Transverse colon (tissue), 4 donors: ENCODE measurements at regions not wholly inside any gene's neighbourhood (a gene's known extent, or its start where the extent isn't known, plus 50 kb on each side); places are given as distances from the start of the nearest gene placed in this dataset.

ENCODE experiments used
- EP300 ChIP-seq: sonication (generic); formaldehyde crosslinking; IDR thresholded peaks from one replicate; pipeline ENCODE4 v1.6.1; 2017; ENCODE audit warnings: antibody characterized with exemption, low read depth
- POLR2A ChIP-seq: fragments of 450-650 bp; IDR thresholded peaks from one replicate; pipeline ENCODE4 v1.6.1; 2016; ENCODE audit warnings: antibody characterized with exemption, mild to moderate bottlenecking, moderate library complexity
- POLR2AphosphoS5 ChIP-seq, 3 donors: sonication (generic); formaldehyde crosslinking; IDR thresholded peaks; one replicate each; pipeline ENCODE4 v1.6.1; 2016; ENCODE audit warnings: antibody characterized with exemption in 3 of 3
- TF ChIP-seq, protein P1 (sequence below), 5 experiments: fragments of 200-600 bp in 3 of 5; fragments of 450-650 bp in 2 of 5; sonication (generic) in 3 of 5; IDR thresholded peaks; 1 replicate in 2 of 5; 2 replicates in 3 of 5; pipeline ENCODE4 v1.5.1; 2016 to 2017; ENCODE audit warnings: antibody characterized with exemption in 5 of 5, inconsistent platforms in 3 of 5, mild to moderate bottlenecking in 2 of 5, moderate library complexity in 1 of 5

DNA sequence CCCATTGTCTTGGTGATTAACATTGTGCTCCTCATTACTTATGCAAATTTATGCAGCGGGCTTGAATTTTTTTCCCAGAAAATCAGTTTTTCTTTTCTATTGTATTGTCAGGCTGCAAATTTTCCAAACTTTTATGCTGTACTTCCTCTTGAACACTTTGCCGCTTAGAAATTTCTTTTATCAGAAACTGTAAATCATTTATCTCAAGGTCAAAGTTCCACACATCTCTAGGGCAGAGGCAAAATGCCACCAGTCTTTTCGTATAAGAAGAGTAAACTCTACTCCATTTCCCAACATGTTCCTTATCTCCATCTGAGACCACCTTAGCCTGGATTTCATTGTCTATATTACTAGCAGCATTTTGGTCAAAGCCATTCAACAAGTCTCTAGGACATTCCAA lies 113.9 kb upstream of the OLFM3 start:
- TF ChIP-seq, protein P1, sequence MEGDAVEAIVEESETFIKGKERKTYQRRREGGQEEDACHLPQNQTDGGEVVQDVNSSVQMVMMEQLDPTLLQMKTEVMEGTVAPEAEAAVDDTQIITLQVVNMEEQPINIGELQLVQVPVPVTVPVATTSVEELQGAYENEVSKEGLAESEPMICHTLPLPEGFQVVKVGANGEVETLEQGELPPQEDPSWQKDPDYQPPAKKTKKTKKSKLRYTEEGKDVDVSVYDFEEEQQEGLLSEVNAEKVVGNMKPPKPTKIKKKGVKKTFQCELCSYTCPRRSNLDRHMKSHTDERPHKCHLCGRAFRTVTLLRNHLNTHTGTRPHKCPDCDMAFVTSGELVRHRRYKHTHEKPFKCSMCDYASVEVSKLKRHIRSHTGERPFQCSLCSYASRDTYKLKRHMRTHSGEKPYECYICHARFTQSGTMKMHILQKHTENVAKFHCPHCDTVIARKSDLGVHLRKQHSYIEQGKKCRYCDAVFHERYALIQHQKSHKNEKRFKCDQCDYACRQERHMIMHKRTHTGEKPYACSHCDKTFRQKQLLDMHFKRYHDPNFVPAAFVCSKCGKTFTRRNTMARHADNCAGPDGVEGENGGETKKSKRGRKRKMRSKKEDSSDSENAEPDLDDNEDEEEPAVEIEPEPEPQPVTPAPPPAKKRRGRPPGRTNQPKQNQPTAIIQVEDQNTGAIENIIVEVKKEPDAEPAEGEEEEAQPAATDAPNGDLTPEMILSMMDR (IDR thresholded peaks at IDR 0.05): no peak
- TF ChIP-seq POLR2A: no peak
- TF ChIP-seq POLR2AphosphoS5 (IDR thresholded peaks at IDR 0.05): no peak
- TF ChIP-seq EP300: no peak
